ENCODE measurements at regions not wholly inside any gene's neighbourhood (a gene's known extent, or its start where the extent isn't known, plus 50 kb on each side); places are given as distances from the start of the nearest gene placed in this dataset.
A peak's percentile ranks its signal among the peaks of the same experiment; 100 is the strongest.

GRCh38 chr18:22031611-22032010, 137.8 kb upstream of the GATA6 start:
- no peak overlapping the region for H2BK5ac ChIP-seq (ENCODE audit: low read depth, low read length, poor library complexity, severe bottlenecking)
- in situ Hi-C loops (cut with MboI; ENCODE audit: low sequenced_read_pairs) (no loop called here), dilution Hi-C loops (cut with HindIII; ENCODE audit: low sequenced_read_pairs, unreplicated experiment) (no loop called here), intact Hi-C loops (cut with micrococcal nuclease) (no loop called here)
- no peak overlapping the region for H2AFZ ChIP-seq (replicated peaks; ENCODE audit: low read length, poor library complexity)
- H3K27ac ChIP-seq (ENCODE audit: insufficient read depth, low read length), result no peak overlapping the region
- WGBS, 2 experiments (ENCODE audit: extremely low coverage in 2 of 2, insufficient read length in 1 of 2), result 20% methylated on average over 1 of the region's 6 CpGs; no CpG with 5 or more reads in 1 of the 2 experiments
- POLR2A ChIA-PET (ENCODE audit: unreplicated experiment), result no interaction called here
- H3K79me1 ChIP-seq (ENCODE audit: low read depth in 1 of 2, low read length in 2 of 2), result no peaks in the 10 kb centered on the region
- DNase-seq, result no peak
- H3K9me1 ChIP-seq (ENCODE audit: insufficient read depth, low read length), result no peaks in the 10 kb centered on the region
- H3K36me3 ChIP-seq (ENCODE audit: control insufficient read depth, insufficient read depth, low read length), result no peaks in the 10 kb centered on the region
- H4K20me1 ChIP-seq (ENCODE audit: insufficient read depth, low read length), result no peaks in the 10 kb centered on the region
- H2AK5ac ChIP-seq (ENCODE audit: low read depth, low read length), result no peak overlapping the region
- no peak overlapping the region for H2AK9ac ChIP-seq (replicated peaks; ENCODE audit: low read depth, low read length, poor library complexity)
- no peak overlapping the region for H3K56ac ChIP-seq (ENCODE audit: extremely low read depth, insufficient read depth, low read length)
- no peak overlapping the region for H2BK15ac ChIP-seq (ENCODE audit: low read depth, low read length)
- H3K23ac ChIP-seq (ENCODE audit: low read depth, low read length), result no peak overlapping the region
- no peak overlapping the region for H4K91ac ChIP-seq (ENCODE audit: insufficient read depth, low read depth, low read length)
- no TSS peak for BruUV-seq (replicated peaks)
- no peak overlapping the region for H4K5ac ChIP-seq (ENCODE audit: low read depth, low read length)
- H3K4ac ChIP-seq (ENCODE audit: low read depth, low read length), result no peak overlapping the region
- no peaks in the 10 kb centered on the region for H3K4me1 ChIP-seq (ENCODE audit: control insufficient read depth, insufficient read depth, low read length)
- no peak overlapping the region for H3K4me2 ChIP-seq (ENCODE audit: low read depth, low read length)
- TF ChIP-seq NFE2L2 (IDR thresholded peaks at IDR 0.05; ENCODE audit: low read depth, low read length), result no peak
- TF ChIP-seq MAZ (IDR thresholded peaks at IDR 0.05; ENCODE audit: borderline replicate concordance, low read depth, low read length), result no peak
- TF ChIP-seq RAD21 (IDR thresholded peaks at IDR 0.05; ENCODE audit: low read length), result no peak
- no peak for TF ChIP-seq BHLHE40 (IDR thresholded peaks at IDR 0.05; ENCODE audit: low read depth, low read length)
- no peak for TF ChIP-seq ELK1 (IDR thresholded peaks at IDR 0.05; ENCODE audit: borderline replicate concordance, low read depth, low read length)
- TF ChIP-seq, protein P1, sequence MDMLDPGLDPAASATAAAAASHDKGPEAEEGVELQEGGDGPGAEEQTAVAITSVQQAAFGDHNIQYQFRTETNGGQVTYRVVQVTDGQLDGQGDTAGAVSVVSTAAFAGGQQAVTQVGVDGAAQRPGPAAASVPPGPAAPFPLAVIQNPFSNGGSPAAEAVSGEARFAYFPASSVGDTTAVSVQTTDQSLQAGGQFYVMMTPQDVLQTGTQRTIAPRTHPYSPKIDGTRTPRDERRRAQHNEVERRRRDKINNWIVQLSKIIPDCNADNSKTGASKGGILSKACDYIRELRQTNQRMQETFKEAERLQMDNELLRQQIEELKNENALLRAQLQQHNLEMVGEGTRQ (IDR thresholded peaks at IDR 0.05; ENCODE audit: low read depth, low read length), result peak; percentile 16; the same call in 1 of the 2 replicates
- H2BK20ac ChIP-seq (ENCODE audit: low read depth, low read length), result no peak overlapping the region
- H2BK120ac ChIP-seq (ENCODE audit: low read depth, low read length), result no peak overlapping the region
- CTCF ChIA-PET, result no interaction called here
- no peaks in the 10 kb centered on the region for H3K9me3 ChIP-seq (ENCODE audit: control insufficient read depth, insufficient read depth, low read length)
- ATAC-seq (ENCODE audit: low read depth), result no peak
- H4K8ac ChIP-seq (ENCODE audit: low read depth in 2 of 2, low read length in 2 of 2), result no peak overlapping the region
- no peak overlapping the region for H3K9ac ChIP-seq (ENCODE audit: low read depth, low read length)
- H3K18ac ChIP-seq (ENCODE audit: low read depth, low read length), result no peak overlapping the region; the same call in 1 of the 2 replicates
- H3K4me3 ChIP-seq (ENCODE audit: insufficient read depth, low read depth, low read length), result no peak overlapping the region
- peaks cover 5% of the 10 kb centered on the region; the same call in 1 of the 2 replicates for H3K27me3 ChIP-seq (ENCODE audit: control insufficient read depth, insufficient read depth, low read length)
- H3K14ac ChIP-seq (replicated peaks; ENCODE audit: low read depth, low read length), result no peak overlapping the region

Measured in IMR-90 (cell line).